ENCODE measurements at regions not wholly inside any gene's neighbourhood (a gene's known extent, or its start where the extent isn't known, plus 50 kb on each side); places are given as distances from the start of the nearest gene placed in this dataset.

DNA sequence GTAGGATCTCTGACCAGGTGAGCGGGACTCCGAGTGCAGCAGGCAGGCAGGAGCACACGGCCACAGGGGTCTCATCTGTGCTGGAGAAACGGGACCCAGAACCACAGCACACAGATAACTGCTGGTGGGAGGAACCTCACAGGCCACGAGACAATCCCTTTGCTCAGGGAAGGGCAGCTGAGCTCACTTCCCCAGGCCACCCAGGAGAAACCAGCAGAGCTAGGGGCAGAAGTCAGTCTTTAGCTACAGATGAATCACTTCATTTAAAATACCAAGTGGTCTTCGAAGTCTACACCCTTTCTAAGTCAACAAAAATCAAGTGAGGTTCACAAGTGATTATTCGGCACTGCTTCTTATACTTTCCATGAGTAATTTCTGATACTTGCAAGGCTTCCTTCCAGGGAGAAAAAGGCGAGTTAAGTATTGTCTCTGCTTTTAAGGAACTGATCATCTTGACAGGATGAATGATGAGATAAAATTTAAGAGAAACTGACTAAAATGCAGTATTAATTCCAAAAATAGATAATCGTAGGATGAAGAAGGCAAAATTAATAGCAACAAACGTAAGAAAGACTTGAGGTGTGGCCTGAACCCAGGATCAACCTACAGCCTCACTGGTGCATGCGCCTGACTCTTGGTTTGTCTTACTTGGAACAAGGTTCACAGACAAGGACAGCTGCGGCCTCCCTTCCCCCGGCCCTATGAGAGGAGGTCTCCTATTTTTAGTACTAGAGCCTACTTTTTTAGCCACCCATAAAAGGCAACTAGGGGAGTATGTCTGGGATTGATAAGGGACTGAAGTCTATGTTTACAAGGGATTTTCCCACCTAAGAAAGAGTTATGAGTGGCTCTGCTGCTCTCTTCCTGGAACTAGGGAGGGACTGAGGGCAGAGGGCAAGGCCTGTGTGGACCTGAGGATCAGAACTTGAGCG lies 233.6 kb downstream of the TTLL2 start:
- TF ChIP-seq, protein P1, sequence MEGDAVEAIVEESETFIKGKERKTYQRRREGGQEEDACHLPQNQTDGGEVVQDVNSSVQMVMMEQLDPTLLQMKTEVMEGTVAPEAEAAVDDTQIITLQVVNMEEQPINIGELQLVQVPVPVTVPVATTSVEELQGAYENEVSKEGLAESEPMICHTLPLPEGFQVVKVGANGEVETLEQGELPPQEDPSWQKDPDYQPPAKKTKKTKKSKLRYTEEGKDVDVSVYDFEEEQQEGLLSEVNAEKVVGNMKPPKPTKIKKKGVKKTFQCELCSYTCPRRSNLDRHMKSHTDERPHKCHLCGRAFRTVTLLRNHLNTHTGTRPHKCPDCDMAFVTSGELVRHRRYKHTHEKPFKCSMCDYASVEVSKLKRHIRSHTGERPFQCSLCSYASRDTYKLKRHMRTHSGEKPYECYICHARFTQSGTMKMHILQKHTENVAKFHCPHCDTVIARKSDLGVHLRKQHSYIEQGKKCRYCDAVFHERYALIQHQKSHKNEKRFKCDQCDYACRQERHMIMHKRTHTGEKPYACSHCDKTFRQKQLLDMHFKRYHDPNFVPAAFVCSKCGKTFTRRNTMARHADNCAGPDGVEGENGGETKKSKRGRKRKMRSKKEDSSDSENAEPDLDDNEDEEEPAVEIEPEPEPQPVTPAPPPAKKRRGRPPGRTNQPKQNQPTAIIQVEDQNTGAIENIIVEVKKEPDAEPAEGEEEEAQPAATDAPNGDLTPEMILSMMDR (conservative IDR thresholded peaks at IDR 0.05; ENCODE audit: low read depth, low read length): no peak
- no peak for TF ChIP-seq EZH2 (IDR thresholded peaks at IDR 0.05; ENCODE audit: borderline replicate concordance, low read depth, low read length, poor library complexity, severe bottlenecking)

Data from A673 (cell line).